Mesothelial cell of epicardium (in vitro differentiated cells): ENCODE measurements at regions not wholly inside any gene's neighbourhood (a gene's known extent, or its start where the extent isn't known, plus 50 kb on each side); places are given as distances from the start of the nearest gene placed in this dataset.
"Not testable (repeated sequence)": the region's sequence is repeated elsewhere in the genome, so short reads cannot be mapped to it uniquely, and the experiment has no call there.

Experiments used
- DNase-seq, 2 experiments: peaks; one replicate each; pipeline ENCODE4 v3.0.0; 2021; ENCODE audit warnings: low spot score in 2 of 2; ENCODE audit not compliant: unreplicated experiment in 2 of 2
- H3K27ac Mint-ChIP-seq: 2 replicates; pipeline ENCODE4 v1.8.0; 2021; ENCODE audit warnings: mixed read lengths
- H3K27me3 Mint-ChIP-seq: 2 replicates; pipeline ENCODE4 v1.8.0; 2021; ENCODE audit warnings: low read depth, mixed read lengths
- H3K36me3 Mint-ChIP-seq: 2 replicates; pipeline ENCODE4 v1.8.0; 2021; ENCODE audit warnings: mixed read lengths
- H3K4me1 Mint-ChIP-seq: 2 replicates; pipeline ENCODE4 v1.8.0; 2021; ENCODE audit warnings: mixed read lengths
- H3K4me3 Mint-ChIP-seq: 2 replicates; pipeline ENCODE4 v1.8.0; 2021; ENCODE audit warnings: mild to moderate bottlenecking, moderate library complexity, mixed read lengths
- H3K9me3 Mint-ChIP-seq: 2 replicates; pipeline ENCODE4 v1.8.0; 2021; ENCODE audit warnings: mixed read lengths
- TF ChIP-seq, protein P1 (sequence below): fragments of 200-600 bp; sonication (generic); IDR thresholded peaks from one replicate; pipeline ENCODE4 v1.5.0; 2021; ENCODE audit warnings: antibody characterized with exemption; ENCODE audit not compliant: unreplicated experiment

DNA sequence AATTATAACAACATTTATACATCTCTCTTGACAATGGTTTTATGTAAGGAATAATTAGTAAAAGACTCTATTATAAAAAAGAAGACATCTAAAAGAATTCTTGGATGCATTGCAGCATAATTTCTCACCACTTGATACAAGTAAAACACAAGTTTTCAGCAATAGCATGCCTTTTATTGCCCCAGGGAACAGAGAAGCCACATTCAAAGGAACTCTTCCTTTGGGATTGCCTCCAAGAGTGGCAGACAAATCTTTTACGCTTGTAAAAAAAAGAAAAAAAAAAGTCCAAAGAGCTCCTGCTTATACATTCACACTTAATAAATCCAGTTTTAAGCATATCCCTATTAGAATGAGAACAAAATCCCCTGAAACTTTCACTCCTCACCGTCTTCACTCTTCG is 2357.8 kb upstream of the PCDH20 start:
- Mint-ChIP-seq H3K27me3 (no peaks in the 10 kb centered on the region), H3K9me3 (peaks cover 12% of the 10 kb centered on the region), H3K36me3 (no peaks in the 10 kb centered on the region), H3K4me1 (peaks cover 9% of the 10 kb centered on the region), H3K4me3 (no peak overlapping the region), H3K27ac (peak overlapping the region; percentile 25)
- DNase-seq = no peak
- TF ChIP-seq, protein P1, sequence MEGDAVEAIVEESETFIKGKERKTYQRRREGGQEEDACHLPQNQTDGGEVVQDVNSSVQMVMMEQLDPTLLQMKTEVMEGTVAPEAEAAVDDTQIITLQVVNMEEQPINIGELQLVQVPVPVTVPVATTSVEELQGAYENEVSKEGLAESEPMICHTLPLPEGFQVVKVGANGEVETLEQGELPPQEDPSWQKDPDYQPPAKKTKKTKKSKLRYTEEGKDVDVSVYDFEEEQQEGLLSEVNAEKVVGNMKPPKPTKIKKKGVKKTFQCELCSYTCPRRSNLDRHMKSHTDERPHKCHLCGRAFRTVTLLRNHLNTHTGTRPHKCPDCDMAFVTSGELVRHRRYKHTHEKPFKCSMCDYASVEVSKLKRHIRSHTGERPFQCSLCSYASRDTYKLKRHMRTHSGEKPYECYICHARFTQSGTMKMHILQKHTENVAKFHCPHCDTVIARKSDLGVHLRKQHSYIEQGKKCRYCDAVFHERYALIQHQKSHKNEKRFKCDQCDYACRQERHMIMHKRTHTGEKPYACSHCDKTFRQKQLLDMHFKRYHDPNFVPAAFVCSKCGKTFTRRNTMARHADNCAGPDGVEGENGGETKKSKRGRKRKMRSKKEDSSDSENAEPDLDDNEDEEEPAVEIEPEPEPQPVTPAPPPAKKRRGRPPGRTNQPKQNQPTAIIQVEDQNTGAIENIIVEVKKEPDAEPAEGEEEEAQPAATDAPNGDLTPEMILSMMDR = no peak

DNA sequence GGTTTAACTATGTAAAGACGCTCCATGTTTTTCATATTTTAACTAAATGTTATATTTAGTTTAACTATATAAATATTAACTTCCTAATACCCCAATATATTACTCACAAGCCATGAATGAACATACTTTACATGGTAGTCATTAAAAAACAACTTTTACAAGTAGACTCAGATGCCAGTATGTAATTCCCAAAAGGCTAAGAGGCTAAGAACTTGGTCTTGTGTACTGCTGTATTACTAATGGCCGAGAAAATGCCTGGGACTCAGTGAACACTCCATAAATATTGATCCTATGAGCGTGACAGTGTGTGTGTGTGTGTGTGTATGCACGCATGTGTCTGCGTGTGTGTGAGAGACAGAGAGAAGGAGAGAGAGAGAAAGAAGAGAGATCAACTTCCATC is 2342.0 kb upstream of the PCDH20 start:
- H3K27ac Mint-ChIP-seq, H3K36me3 Mint-ChIP-seq, H3K27me3 Mint-ChIP-seq, H3K4me3 Mint-ChIP-seq, DNase-seq, H3K4me1 Mint-ChIP-seq, H3K9me3 Mint-ChIP-seq: not testable (repeated sequence)

DNA sequence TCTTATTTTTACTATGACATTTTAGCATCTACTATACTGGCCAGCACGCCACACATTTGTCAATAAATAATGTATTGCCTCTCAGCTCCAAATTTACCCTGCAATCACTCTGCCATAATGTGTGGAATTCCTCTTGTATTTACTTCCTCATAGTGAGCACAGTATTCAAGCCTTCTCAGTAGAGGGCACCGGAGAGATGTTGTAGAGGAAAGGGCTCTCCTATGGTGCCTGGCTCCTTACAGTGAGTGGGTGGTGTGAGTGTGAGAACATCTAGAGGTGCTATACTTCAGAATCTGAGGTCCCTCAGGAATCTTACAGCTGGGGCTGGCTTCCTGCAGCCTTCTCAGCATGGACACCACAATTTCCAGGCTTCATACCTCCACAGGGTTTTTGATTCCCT is 2334.2 kb upstream of the PCDH20 start:
- not testable (repeated sequence) for DNase-seq, H3K4me3 Mint-ChIP-seq, H3K36me3 Mint-ChIP-seq, H3K27ac Mint-ChIP-seq, H3K9me3 Mint-ChIP-seq, H3K27me3 Mint-ChIP-seq, H3K4me1 Mint-ChIP-seq

DNA sequence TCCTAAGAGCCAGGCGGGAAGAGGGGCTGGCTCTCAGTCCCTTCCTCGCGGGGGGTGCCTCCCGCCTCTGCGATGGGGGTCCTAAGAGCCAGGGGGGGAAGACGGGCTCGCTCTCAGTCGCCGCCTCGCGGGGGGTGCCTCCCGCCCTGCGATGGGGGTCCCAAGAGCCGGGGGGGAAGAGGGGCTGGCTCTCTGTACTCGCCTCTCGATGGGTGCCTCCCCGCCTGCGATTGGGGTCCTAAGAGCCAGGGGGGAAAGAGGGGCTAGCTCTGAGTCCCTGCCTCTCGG is 2326.1 kb upstream of the PCDH20 start:
- H3K4me3 Mint-ChIP-seq, H3K9me3 Mint-ChIP-seq, H3K27me3 Mint-ChIP-seq, H3K36me3 Mint-ChIP-seq, H3K4me1 Mint-ChIP-seq, DNase-seq, H3K27ac Mint-ChIP-seq: not testable (repeated sequence)

DNA sequence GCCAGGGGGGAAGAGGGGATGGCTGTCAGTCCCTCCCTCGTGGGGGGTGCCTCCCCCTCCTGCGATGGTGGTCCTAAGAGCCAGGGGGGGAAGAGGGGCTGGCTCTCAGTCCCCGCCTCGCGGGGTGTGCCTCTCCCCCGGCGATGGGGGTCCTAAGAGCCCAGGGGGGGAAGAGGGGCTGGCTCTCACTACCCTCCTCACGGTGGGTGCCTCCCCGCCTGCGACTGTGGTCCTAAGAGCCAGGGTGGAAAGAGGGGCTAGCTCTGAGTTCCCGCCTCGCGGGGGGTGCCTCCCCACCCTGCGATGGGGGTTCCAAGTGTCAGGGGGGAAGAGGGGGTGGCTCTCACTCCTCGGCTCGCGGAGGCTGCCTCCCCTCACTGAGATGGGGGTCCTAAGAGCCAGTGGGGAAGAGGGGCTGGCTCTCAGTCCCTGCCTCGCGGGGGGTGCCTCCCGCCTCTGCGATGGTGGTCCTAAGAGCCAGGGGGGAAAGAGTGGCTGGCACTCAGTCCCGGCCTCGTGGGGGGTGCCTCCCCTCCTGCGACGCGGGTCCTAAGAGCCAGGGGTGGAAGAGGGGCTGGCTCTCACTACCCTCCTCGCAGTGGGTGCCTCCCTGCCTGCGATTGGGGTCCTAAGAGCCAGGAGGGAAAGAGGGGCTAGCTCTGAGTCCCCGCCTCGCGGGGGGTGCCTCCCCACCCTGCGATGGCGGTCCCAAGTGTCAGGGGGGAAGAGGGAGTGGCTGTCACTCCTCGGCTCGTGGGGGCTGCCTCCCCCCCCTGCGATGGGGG is 2325.6 kb upstream of the PCDH20 start:
- H3K27ac Mint-ChIP-seq = no peak overlapping the region
- peaks cover 7% of the 10 kb centered on the region for H3K9me3 Mint-ChIP-seq
- H3K36me3 Mint-ChIP-seq = peaks cover 4% of the 10 kb centered on the region
- no peaks in the 10 kb centered on the region for H3K4me1 Mint-ChIP-seq
- TF ChIP-seq, protein P1 = no peak
- no peaks in the 10 kb centered on the region for H3K27me3 Mint-ChIP-seq
- DNase-seq = no peak
- H3K4me3 Mint-ChIP-seq = no peak overlapping the region

DNA sequence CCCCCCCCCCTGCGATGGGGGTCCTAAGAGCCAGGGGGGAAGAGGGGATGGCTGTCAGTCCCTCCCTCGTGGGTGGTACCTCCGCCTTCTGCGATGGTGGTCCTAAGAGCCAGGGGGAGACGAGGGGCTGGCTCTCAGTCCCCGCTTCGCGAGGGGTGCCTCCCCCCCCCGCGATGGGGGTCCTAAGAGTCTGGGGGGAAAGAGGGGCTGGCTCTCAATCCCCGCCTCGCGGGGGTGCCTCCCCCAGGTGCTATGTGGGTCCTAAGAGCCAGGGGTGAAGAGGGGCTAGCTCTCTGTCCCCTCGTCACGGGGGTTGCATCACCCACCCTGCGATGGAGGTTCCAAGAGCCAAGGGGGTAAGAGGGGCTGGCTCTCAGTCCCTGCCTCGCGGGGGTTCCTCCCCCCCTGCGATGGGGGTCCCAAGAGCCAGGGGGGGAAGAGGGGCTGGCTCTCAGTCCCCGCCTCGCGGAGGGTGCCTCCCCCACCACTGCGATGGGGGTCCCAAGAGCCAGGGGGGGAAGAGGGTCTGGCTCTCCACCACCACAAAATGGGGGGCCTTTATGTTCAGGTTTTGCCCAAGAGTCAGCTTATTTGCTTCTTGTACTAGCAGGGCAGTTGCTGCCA is 2323.6 kb upstream of the PCDH20 start:
- H3K27me3 Mint-ChIP-seq, H3K4me3 Mint-ChIP-seq, H3K27ac Mint-ChIP-seq, H3K36me3 Mint-ChIP-seq, H3K9me3 Mint-ChIP-seq, DNase-seq, H3K4me1 Mint-ChIP-seq: not testable (repeated sequence)

DNA sequence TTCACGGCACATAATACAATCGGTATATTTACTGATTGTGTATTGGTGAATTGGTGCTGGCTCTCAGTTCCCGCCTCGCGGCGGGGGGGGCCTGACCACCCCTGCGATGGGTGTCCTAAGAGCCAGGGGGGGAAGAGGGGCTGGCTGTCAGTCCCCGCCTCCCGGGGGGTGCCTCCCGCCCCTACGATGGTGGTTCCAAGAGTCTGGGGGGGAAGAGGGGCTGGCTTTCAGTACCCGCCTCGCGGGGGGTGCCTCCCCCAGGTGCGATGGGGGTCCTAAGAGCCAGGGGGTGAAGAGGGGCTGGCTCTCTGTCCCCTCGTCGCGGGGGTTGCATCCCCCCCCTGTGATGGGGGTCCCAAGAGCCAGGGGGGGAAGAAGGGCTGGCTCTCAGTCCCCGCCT is 2321.8 kb upstream of the PCDH20 start:
- Mint-ChIP-seq H3K4me1 (no peaks in the 10 kb centered on the region), H3K27ac (no peak overlapping the region), H3K4me3 (no peak overlapping the region), H3K36me3 (peaks cover 4% of the 10 kb centered on the region), H3K27me3 (no peaks in the 10 kb centered on the region), H3K9me3 (peaks cover 7% of the 10 kb centered on the region)
- DNase-seq = no peak
- TF ChIP-seq, protein P1 = no peak

DNA sequence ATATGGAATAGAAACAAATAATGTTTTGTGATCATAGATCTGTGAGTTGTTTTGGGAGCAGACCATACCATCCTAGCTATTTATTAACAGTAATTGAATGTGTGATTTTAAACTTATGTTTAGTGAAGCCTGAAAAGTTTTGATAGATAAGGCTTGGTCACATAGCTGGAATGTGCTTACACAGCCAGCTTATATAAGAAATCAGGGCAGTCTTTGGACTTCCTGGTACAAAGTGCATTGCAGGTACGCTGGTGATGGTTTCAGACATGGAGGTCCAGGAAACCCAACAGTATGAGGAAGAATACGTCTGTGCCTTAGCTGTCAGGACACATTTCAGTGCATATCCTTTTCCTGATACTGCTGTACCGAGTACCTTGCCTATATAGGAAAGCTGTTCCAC is 2316.2 kb upstream of the PCDH20 start:
- Mint-ChIP-seq H3K36me3 (peaks cover 3% of the 10 kb centered on the region), H3K9me3 (peaks cover 4% of the 10 kb centered on the region)
- TF ChIP-seq, protein P1 = no peak

DNA sequence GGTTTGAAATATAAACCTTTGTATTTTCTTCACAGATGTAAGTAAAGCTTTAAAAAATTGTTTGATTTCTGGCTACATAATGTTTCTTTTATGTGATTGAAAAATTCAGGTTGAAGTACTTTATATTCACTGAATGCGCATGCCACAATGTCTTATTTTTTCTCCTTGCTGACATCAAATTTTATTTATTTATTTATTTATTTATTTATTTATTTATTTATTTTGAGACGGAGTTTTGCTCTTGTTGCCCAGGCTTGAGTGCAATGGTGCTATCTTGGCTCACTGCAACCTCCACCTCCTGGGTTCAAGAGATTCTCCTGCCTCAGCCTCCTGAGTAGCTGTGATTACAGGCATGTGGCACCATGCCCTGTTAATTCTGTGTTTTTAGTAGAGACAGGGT is 2296.5 kb upstream of the PCDH20 start:
- H3K27ac Mint-ChIP-seq, H3K36me3 Mint-ChIP-seq, H3K27me3 Mint-ChIP-seq, DNase-seq, H3K9me3 Mint-ChIP-seq, H3K4me1 Mint-ChIP-seq, H3K4me3 Mint-ChIP-seq: not testable (repeated sequence)

More for the DNA sequence above, 2316.2 kb upstream of the PCDH20 start:
- no peak overlapping the region for H3K27ac Mint-ChIP-seq
- DNase-seq = no peak
- no peaks in the 10 kb centered on the region for H3K4me1 Mint-ChIP-seq
- no peak overlapping the region for H3K4me3 Mint-ChIP-seq
- H3K27me3 Mint-ChIP-seq = no peaks in the 10 kb centered on the region
